Choroid plexus epithelial cell (primary cell): ENCODE measurements at regions not wholly inside any gene's neighbourhood (a gene's known extent, or its start where the extent isn't known, plus 50 kb on each side); places are given as distances from the start of the nearest gene placed in this dataset.
A peak's percentile ranks its signal among the peaks of the same experiment; 100 is the strongest.

ENCODE experiments used
- DNase-seq: peaks from one replicate; pipeline ENCODE4 v3.0.0-alpha.2; 2010; ENCODE audit warnings: low read depth
- H3K4me3 ChIP-seq: 2 replicates; pipeline ENCODE4 v1.5.1; 2011; ENCODE audit warnings: low read depth, mild to moderate bottlenecking, control low read depth, low read length, moderate library complexity
- CTCF ChIP-seq: conservative IDR thresholded peaks from 2 replicates; pipeline ENCODE4 v1.5.1; 2011; ENCODE audit warnings: low read depth, mild to moderate bottlenecking, control low read depth, inconsistent platforms, low read length, moderate library complexity

GRCh38 chr4:187232196-187232595 lies 508.5 kb upstream of the FAT1 start:
- no peak for DNase-seq
- no peak overlapping the region for H3K4me3 ChIP-seq
- TF ChIP-seq CTCF: no peak

- no peak for TF ChIP-seq CTCF
- no peak for DNase-seq
- H3K4me3 ChIP-seq: no peak overlapping the region
Observed at GRCh38 chr4:187232796-187233195, 509.1 kb upstream of the FAT1 start.

- no peak for DNase-seq
- H3K4me3 ChIP-seq: no peak overlapping the region
- no peak for TF ChIP-seq CTCF
Observed at GRCh38 chr4:187235456-187236170, 512.0 kb upstream of the FAT1 start.

- no peak for TF ChIP-seq CTCF
- no peak overlapping the region for H3K4me3 ChIP-seq
- peak; percentile 69 for DNase-seq
Observed at GRCh38 chr4:187236209-187236890, 512.7 kb upstream of the FAT1 start.

GRCh38 chr4:187238646-187239045 lies 515.0 kb upstream of the FAT1 start:
- TF ChIP-seq CTCF: no peak
- H3K4me3 ChIP-seq: no peak overlapping the region

GRCh38 chr4:187251896-187252295 lies 528.2 kb upstream of the FAT1 start:
- no peak overlapping the region for H3K4me3 ChIP-seq
- peak; percentile 15 for DNase-seq
- TF ChIP-seq CTCF: no peak

More at GRCh38 chr4:187238646-187239045, 515.0 kb upstream of the FAT1 start:
- DNase-seq: no peak

- no peak for TF ChIP-seq CTCF
- H3K4me3 ChIP-seq: no peak overlapping the region
- DNase-seq: no peak
Observed at GRCh38 chr4:187256897-187257296, 533.2 kb upstream of the FAT1 start.
